ENCODE measurements at regions not wholly inside any gene's neighbourhood (a gene's known extent, or its start where the extent isn't known, plus 50 kb on each side); places are given as distances from the start of the nearest gene placed in this dataset.

GRCh38 chr18:77329651-77330050 is 80.0 kb downstream of the GALR1 start:
- intact Hi-C loops (cut with DNase I), result no loop called here
- 77 to 80% methylated on average over 3 of the region's 3 CpGs for WGBS, 2 donors

GRCh38 chr18:77334876-77335275 is 85.2 kb downstream of the GALR1 start:
- Histone ChIP-seq H3K36me3 (no peaks in the 10 kb centered on the region), H3K9me3 (no peaks in the 10 kb centered on the region), H3K27me3 (no peaks in the 10 kb centered on the region), H3K4me1 (no peaks in the 10 kb centered on the region), H3K4me3 (no peak overlapping the region), H3K27ac (no peak overlapping the region)
- intact Hi-C loops (cut with DNase I), result no loop called here
- 76 to 86% methylated on average over 7 of the region's 7 CpGs for WGBS, 2 donors
- DNase-seq, result no peak
- no peak for TF ChIP-seq POLR2A (IDR thresholded peaks at IDR 0.05)
- TF ChIP-seq CTCF (IDR thresholded peaks at IDR 0.05), result no peak
- no peak for TF ChIP-seq EP300 (IDR thresholded peaks at IDR 0.05)
- TF ChIP-seq POLR2AphosphoS5 (IDR thresholded peaks at IDR 0.05), result no peak

More at GRCh38 chr18:77329651-77330050, 80.0 kb downstream of the GALR1 start:
- Histone ChIP-seq H3K4me3 (no peak overlapping the region), H3K27me3 (no peaks in the 10 kb centered on the region), H3K4me1 (no peaks in the 10 kb centered on the region), H3K36me3 (no peaks in the 10 kb centered on the region), H3K9me3 (peaks cover 0 to 3% (median 0%) of the 10 kb centered on the region in 4 donors), H3K27ac (no peak overlapping the region)
- no peak for TF ChIP-seq POLR2A (IDR thresholded peaks at IDR 0.05)
- TF ChIP-seq CTCF (IDR thresholded peaks at IDR 0.05), result no peak
- TF ChIP-seq POLR2AphosphoS5 (IDR thresholded peaks at IDR 0.05), result no peak
- TF ChIP-seq EP300 (IDR thresholded peaks at IDR 0.05), result no peak
- DNase-seq, result no peak

- Histone ChIP-seq H3K27ac (no peak overlapping the region), H3K27me3 (no peaks in the 10 kb centered on the region), H3K4me3 (no peak overlapping the region), H3K4me1 (no peaks in the 10 kb centered on the region), H3K36me3 (no peaks in the 10 kb centered on the region), H3K9me3 (no peaks in the 10 kb centered on the region)
- 69 to 70% methylated on average over 7 of the region's 7 CpGs for WGBS, 2 donors
- no peak for TF ChIP-seq POLR2AphosphoS5 (IDR thresholded peaks at IDR 0.05)
- TF ChIP-seq EP300 (IDR thresholded peaks at IDR 0.05), result no peak
- no peak for TF ChIP-seq CTCF (IDR thresholded peaks at IDR 0.05)
- TF ChIP-seq POLR2A (IDR thresholded peaks at IDR 0.05), result no peak
- intact Hi-C loops (cut with DNase I), result no loop called here
- DNase-seq, result no peak
Measured at GRCh38 chr18:77337604-77338003, 88.0 kb downstream of the GALR1 start.

GRCh38 chr18:77339093-77339492 is 89.4 kb downstream of the GALR1 start:
- H3K27ac ChIP-seq, result no peak overlapping the region
- H3K36me3 ChIP-seq, result no peaks in the 10 kb centered on the region
- H3K4me3 ChIP-seq, result no peak overlapping the region
- H3K27me3 ChIP-seq, result no peaks in the 10 kb centered on the region
- TF ChIP-seq POLR2AphosphoS5 (IDR thresholded peaks at IDR 0.05) (no peak), POLR2A (IDR thresholded peaks at IDR 0.05) (no peak), EP300 (IDR thresholded peaks at IDR 0.05) (no peak), CTCF (IDR thresholded peaks at IDR 0.05) (no peak)
- H3K9me3 ChIP-seq, result no peaks in the 10 kb centered on the region
- intact Hi-C loops (cut with DNase I), result no loop called here
- no peak for DNase-seq
- WGBS, 2 donors, result 74 to 79% methylated on average over 6 of the region's 6 CpGs
- no peaks in the 10 kb centered on the region for H3K4me1 ChIP-seq

GRCh38 chr18:77339623-77340022 is 90.0 kb downstream of the GALR1 start:
- no peaks in the 10 kb centered on the region for H3K9me3 ChIP-seq
- H3K4me3 ChIP-seq, result no peak overlapping the region
- DNase-seq, result no peak
- WGBS, 2 donors, result 86 to 91% methylated on average over 7 of the region's 7 CpGs
- no peak overlapping the region for H3K27ac ChIP-seq
- intact Hi-C loops (cut with DNase I), result no loop called here
- no peaks in the 10 kb centered on the region for H3K27me3 ChIP-seq
- no peaks in the 10 kb centered on the region for H3K4me1 ChIP-seq
- TF ChIP-seq POLR2AphosphoS5 (IDR thresholded peaks at IDR 0.05) (no peak), POLR2A (IDR thresholded peaks at IDR 0.05) (no peak), EP300 (IDR thresholded peaks at IDR 0.05) (no peak)
- H3K36me3 ChIP-seq, result no peaks in the 10 kb centered on the region

Data from sigmoid colon (tissue), 6 donors.